ENCODE measurements at regions not wholly inside any gene's neighbourhood (a gene's known extent, or its start where the extent isn't known, plus 50 kb on each side); places are given as distances from the start of the nearest gene placed in this dataset.

GRCh38 chr1:81484284-81484683 is 316.4 kb upstream of the ADGRL2 start:
- Histone ChIP-seq H3K27ac (no peak overlapping the region), H3K27me3 (no peaks in the 10 kb centered on the region), H3K4me1 (peaks cover 0 to 7% of the 10 kb centered on the region in 2 donors), H3K4me3 (no peak overlapping the region), H3K36me3 (no peaks in the 10 kb centered on the region), H3K9me3 (peaks cover 0 to 8% of the 10 kb centered on the region in 2 donors)
- no peak for TF ChIP-seq CTCF (IDR thresholded peaks at IDR 0.05)
- DNase-seq (ENCODE audit: low spot score) = no peak

DNA sequence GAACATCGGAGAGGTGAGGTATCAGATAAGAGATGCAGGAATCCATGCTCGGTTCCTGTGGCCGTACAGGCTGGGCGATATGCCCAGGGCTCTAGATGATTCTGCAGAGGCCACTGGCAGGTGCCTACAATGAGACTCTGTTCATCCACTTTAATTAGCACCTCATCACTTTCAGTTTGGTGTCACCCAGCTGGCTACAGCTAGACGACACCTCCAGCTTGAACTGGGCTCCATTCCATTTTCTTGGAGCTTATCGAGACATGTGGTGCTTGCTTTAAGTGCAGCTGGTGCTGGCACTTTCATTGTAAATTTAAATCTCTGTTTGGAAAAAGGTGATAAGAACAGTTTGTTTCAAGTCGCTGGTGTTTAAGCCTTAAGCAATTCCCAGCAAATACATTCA is 322.5 kb upstream of the ADGRL2 start:
- Histone ChIP-seq H3K36me3 (no peaks in the 10 kb centered on the region), H3K27ac (peak overlapping the region; percentile 27 to 71), H3K4me1 (peaks cover 0 to 16% of the 10 kb centered on the region in 2 donors), H3K27me3 (no peaks in the 10 kb centered on the region), H3K9me3 (no peaks in the 10 kb centered on the region), H3K4me3 (peak overlapping the region; percentile 24 to 33)
- peak; percentile 67 for DNase-seq (ENCODE audit: low spot score)
- TF ChIP-seq CTCF (IDR thresholded peaks at IDR 0.05) = no peak

DNA sequence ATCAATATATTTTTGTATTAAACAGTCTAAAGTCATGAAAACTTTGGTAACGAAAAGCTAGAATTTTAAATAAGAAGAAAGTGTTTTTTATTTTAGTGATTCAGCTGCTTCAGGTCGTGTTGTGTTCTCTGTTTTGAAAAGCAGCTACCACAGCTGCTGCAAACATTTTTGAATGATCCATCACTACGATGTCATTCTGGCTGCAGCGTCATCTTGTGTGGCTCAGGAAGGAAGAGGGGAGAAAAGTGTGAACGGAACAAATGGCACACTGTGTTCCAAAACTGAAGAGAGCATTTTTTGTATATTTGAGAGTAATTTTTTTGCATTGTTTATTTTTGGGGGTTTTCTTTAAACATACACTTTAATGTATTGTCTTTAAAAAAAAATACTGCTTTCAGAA is 323.0 kb upstream of the ADGRL2 start:
- TF ChIP-seq CTCF (IDR thresholded peaks at IDR 0.05) = no peak
- no peaks in the 10 kb centered on the region for H3K36me3 ChIP-seq
- H3K27ac ChIP-seq = peak overlapping the region; percentile 27 to 71
- no peak for DNase-seq (ENCODE audit: low spot score)
- H3K27me3 ChIP-seq = no peaks in the 10 kb centered on the region
- H3K4me1 ChIP-seq = peaks cover 0 to 16% of the 10 kb centered on the region in 2 donors
- peak overlapping the region; percentile 24 to 33 for H3K4me3 ChIP-seq
- H3K9me3 ChIP-seq = no peaks in the 10 kb centered on the region

- H3K9me3 ChIP-seq = no peaks in the 10 kb centered on the region
- no peaks in the 10 kb centered on the region for H3K27me3 ChIP-seq
- H3K4me1 ChIP-seq = peaks cover 0 to 1% of the 10 kb centered on the region in 2 donors
- H3K4me3 ChIP-seq = no peak overlapping the region
- H3K36me3 ChIP-seq = no peaks in the 10 kb centered on the region
- TF ChIP-seq CTCF (IDR thresholded peaks at IDR 0.05) = no peak
- H3K27ac ChIP-seq = no peak overlapping the region
- DNase-seq (ENCODE audit: low spot score) = no peak
These were observed 328.3 kb upstream of the ADGRL2 start for GRCh38 chr1:81472387-81472786.

GRCh38 chr1:81471255-81471654 is 329.5 kb upstream of the ADGRL2 start:
- no peak for DNase-seq (ENCODE audit: low spot score)
- Histone ChIP-seq H3K9me3 (no peaks in the 10 kb centered on the region), H3K27me3 (no peaks in the 10 kb centered on the region), H3K36me3 (no peaks in the 10 kb centered on the region), H3K27ac (no peak overlapping the region), H3K4me3 (no peak overlapping the region), H3K4me1 (no peaks in the 10 kb centered on the region)
- TF ChIP-seq CTCF (IDR thresholded peaks at IDR 0.05) = no peak

DNA sequence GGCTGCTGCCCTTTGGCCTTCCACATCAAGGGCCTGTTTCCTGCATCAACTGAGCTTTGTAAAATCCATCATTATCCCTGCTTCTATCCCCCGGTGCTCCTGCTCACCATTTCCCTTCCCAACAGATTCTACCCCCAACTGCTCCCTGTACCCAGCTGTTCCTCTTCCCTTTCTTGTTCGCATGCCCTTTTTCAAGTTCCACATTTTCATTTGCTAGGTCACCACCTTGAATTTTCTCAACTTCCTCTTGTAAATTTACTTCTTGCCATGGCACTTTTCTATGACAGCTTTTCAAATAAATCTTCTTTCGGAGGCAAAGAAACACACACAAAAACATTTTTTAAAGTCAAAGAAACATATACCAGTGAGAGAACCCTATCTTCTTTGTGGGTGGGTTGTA is 330.5 kb upstream of the ADGRL2 start:
- Histone ChIP-seq H3K4me1 (no peaks in the 10 kb centered on the region), H3K27ac (no peak overlapping the region), H3K36me3 (no peaks in the 10 kb centered on the region), H3K9me3 (no peaks in the 10 kb centered on the region), H3K27me3 (no peaks in the 10 kb centered on the region), H3K4me3 (no peak overlapping the region)
- DNase-seq (ENCODE audit: low spot score) = no peak
- no peak for TF ChIP-seq CTCF (IDR thresholded peaks at IDR 0.05)

All from right atrium auricular region (tissue), 2 donors.